ENCODE measurements at regions not wholly inside any gene's neighbourhood (a gene's known extent, or its start where the extent isn't known, plus 50 kb on each side); places are given as distances from the start of the nearest gene placed in this dataset.

DNA sequence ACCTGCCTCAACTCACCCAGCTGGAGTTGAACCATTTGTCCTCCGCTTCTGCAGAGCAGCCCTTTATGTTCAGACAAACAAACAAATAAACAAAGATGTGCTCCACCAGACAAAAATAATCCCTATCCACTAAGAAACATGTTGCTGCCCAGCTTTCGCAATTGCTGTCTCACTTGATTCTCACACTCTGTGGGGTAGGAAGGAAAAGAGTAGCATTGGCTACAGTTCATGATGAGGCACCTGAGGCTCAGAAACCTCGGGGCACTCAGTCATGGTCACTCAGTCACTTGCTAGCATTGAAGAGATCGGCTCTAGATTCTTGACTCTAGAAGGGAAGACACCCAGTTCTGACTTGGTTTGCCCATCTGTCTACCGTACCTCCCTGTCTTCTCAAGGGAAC lies 88.0 kb upstream of the ZMIZ1 start:
- TF ChIP-seq, protein P1, sequence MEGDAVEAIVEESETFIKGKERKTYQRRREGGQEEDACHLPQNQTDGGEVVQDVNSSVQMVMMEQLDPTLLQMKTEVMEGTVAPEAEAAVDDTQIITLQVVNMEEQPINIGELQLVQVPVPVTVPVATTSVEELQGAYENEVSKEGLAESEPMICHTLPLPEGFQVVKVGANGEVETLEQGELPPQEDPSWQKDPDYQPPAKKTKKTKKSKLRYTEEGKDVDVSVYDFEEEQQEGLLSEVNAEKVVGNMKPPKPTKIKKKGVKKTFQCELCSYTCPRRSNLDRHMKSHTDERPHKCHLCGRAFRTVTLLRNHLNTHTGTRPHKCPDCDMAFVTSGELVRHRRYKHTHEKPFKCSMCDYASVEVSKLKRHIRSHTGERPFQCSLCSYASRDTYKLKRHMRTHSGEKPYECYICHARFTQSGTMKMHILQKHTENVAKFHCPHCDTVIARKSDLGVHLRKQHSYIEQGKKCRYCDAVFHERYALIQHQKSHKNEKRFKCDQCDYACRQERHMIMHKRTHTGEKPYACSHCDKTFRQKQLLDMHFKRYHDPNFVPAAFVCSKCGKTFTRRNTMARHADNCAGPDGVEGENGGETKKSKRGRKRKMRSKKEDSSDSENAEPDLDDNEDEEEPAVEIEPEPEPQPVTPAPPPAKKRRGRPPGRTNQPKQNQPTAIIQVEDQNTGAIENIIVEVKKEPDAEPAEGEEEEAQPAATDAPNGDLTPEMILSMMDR (conservative IDR thresholded peaks at IDR 0.05 in 1 of 2, IDR thresholded peaks at IDR 0.05 in 1 of 2; ENCODE audit: low read depth in 1 of 2, low read length in 2 of 2): no peak
- TF ChIP-seq EZH2 (IDR thresholded peaks at IDR 0.05; ENCODE audit: low read length, missing control alignments): no peak
